ENCODE measurements at regions not wholly inside any gene's neighbourhood (a gene's known extent, or its start where the extent isn't known, plus 50 kb on each side); places are given as distances from the start of the nearest gene placed in this dataset.

GRCh38 chr10:62453274-62453673 lies 79.1 kb downstream of the ZNF365 start:
- no peak for TF ChIP-seq CTCF (IDR thresholded peaks at IDR 0.05)
- Mint-ChIP-seq H3K4me3 (no peak overlapping the region), H3K4me1 (peaks cover 29% of the 10 kb centered on the region in 2 donors), H3K27ac (no peak overlapping the region), H3K9me3 (peaks cover 0 to 5% of the 10 kb centered on the region in 2 donors), H3K36me3 (no peaks in the 10 kb centered on the region), H3K27me3 (ENCODE audit: low read depth in 2 of 2) (peaks cover 5 to 18% of the 10 kb centered on the region in 2 donors)
- 100% methylated on average over 2 of the region's 3 CpGs for WGBS (ENCODE audit: insufficient coverage)
- H3K27me3 ChIP-seq (ENCODE audit: control insufficient read depth, insufficient read depth, low read length): peaks cover 2% of the 10 kb centered on the region
- intact Hi-C loops (cut with micrococcal nuclease): no loop called here
- ATAC-seq (no peak), DNase-seq (no peak)
- H3K27ac ChIP-seq (ENCODE audit: low read length): no peak overlapping the region
- peaks cover 22% of the 10 kb centered on the region for H3K4me1 ChIP-seq (ENCODE audit: control insufficient read depth, insufficient read depth, low read length)
- no peaks in the 10 kb centered on the region for H3K36me3 ChIP-seq (ENCODE audit: control insufficient read depth, insufficient read depth, low read length)
- H3K9me3 ChIP-seq (ENCODE audit: control insufficient read depth, insufficient read depth, low read length): no peaks in the 10 kb centered on the region
- H3K4me3 ChIP-seq (ENCODE audit: low read length): no peak overlapping the region

- Histone ChIP-seq H3K4me3 (ENCODE audit: low read length) (no peak overlapping the region), H3K27ac (ENCODE audit: low read length) (no peak overlapping the region), H3K9me3 (ENCODE audit: control insufficient read depth, insufficient read depth, low read length) (no peaks in the 10 kb centered on the region), H3K4me1 (ENCODE audit: control insufficient read depth, insufficient read depth, low read length) (peaks cover 22% of the 10 kb centered on the region), H3K27me3 (ENCODE audit: control insufficient read depth, insufficient read depth, low read length) (peaks cover 2% of the 10 kb centered on the region), H3K36me3 (ENCODE audit: control insufficient read depth, insufficient read depth, low read length) (no peaks in the 10 kb centered on the region)
- H3K27me3 Mint-ChIP-seq (ENCODE audit: low read depth in 2 of 2): peaks cover 5 to 17% of the 10 kb centered on the region in 2 donors
- intact Hi-C loops (cut with micrococcal nuclease): no loop called here
- H3K9me3 Mint-ChIP-seq: peaks cover 0 to 5% of the 10 kb centered on the region in 2 donors
- TF ChIP-seq CTCF (IDR thresholded peaks at IDR 0.05): no peak
- H3K4me1 Mint-ChIP-seq: peaks cover 30 to 36% of the 10 kb centered on the region in 2 donors
- 97% methylated on average over 3 of the region's 3 CpGs for WGBS (ENCODE audit: insufficient coverage)
- no peak overlapping the region for H3K27ac Mint-ChIP-seq
- no peak overlapping the region for H3K4me3 Mint-ChIP-seq
- no peaks in the 10 kb centered on the region for H3K36me3 Mint-ChIP-seq
- ATAC-seq: no peak
- DNase-seq: no peak
These were observed 80.7 kb downstream of the ZNF365 start for GRCh38 chr10:62454687-62455397.

DNA sequence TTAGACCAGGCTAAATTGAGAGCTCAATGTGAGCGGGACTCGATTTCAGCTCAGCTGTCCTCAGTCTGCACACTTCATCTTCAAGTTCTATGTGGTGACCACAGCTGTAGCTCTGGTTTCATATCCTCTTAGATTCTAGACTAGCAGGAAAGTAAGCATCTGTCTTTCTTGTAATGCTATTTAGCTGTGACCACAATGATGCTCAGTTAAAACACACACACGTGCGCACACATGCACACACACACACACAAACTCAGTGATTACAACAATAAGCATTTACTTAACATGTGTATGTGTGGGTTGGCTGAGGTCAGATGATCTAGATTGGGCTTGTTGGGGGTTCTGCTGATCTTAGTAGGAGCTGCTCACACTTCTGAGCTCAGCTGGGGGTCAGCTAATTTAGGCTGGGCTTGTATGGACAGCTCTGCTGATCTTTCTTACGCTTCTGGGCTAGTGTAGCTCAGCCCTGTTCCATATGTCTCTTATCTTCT lies 82.5 kb downstream of the ZNF365 start:
- peak overlapping the region; percentile 60 for H3K4me3 Mint-ChIP-seq
- Histone ChIP-seq H3K27me3 (ENCODE audit: control insufficient read depth, insufficient read depth, low read length) (peaks cover 2% of the 10 kb centered on the region), H3K4me3 (ENCODE audit: low read length) (no peak overlapping the region), H3K9me3 (ENCODE audit: control insufficient read depth, insufficient read depth, low read length) (no peaks in the 10 kb centered on the region), H3K27ac (ENCODE audit: low read length) (no peak overlapping the region), H3K36me3 (ENCODE audit: control insufficient read depth, insufficient read depth, low read length) (no peaks in the 10 kb centered on the region), H3K4me1 (ENCODE audit: control insufficient read depth, insufficient read depth, low read length) (peaks cover 19% of the 10 kb centered on the region)
- 36% methylated on average over 3 of the region's 5 CpGs for WGBS (ENCODE audit: insufficient coverage)
- no peaks in the 10 kb centered on the region for H3K36me3 Mint-ChIP-seq
- peaks cover 0 to 5% of the 10 kb centered on the region in 2 donors for H3K9me3 Mint-ChIP-seq
- intact Hi-C loops (cut with micrococcal nuclease): no loop called here
- peaks cover 0 to 5% of the 10 kb centered on the region in 2 donors for H3K27me3 Mint-ChIP-seq (ENCODE audit: low read depth in 2 of 2)
- peaks cover 30 to 36% of the 10 kb centered on the region in 2 donors for H3K4me1 Mint-ChIP-seq
- no peak for TF ChIP-seq CTCF (IDR thresholded peaks at IDR 0.05)
- peak overlapping the region; percentile 6 to 72 for H3K27ac Mint-ChIP-seq
- DNase-seq (peak in 1 of 2 donors; percentile 5), ATAC-seq (peak; percentile 61 to 74 (median 61))

All from natural killer cell (primary cell).